ENCODE measurements at regions not wholly inside any gene's neighbourhood (a gene's known extent, or its start where the extent isn't known, plus 50 kb on each side); places are given as distances from the start of the nearest gene placed in this dataset.
"Not testable (repeated sequence)": the region's sequence is repeated elsewhere in the genome, so short reads cannot be mapped to it uniquely, and the experiment has no call there.

DNA sequence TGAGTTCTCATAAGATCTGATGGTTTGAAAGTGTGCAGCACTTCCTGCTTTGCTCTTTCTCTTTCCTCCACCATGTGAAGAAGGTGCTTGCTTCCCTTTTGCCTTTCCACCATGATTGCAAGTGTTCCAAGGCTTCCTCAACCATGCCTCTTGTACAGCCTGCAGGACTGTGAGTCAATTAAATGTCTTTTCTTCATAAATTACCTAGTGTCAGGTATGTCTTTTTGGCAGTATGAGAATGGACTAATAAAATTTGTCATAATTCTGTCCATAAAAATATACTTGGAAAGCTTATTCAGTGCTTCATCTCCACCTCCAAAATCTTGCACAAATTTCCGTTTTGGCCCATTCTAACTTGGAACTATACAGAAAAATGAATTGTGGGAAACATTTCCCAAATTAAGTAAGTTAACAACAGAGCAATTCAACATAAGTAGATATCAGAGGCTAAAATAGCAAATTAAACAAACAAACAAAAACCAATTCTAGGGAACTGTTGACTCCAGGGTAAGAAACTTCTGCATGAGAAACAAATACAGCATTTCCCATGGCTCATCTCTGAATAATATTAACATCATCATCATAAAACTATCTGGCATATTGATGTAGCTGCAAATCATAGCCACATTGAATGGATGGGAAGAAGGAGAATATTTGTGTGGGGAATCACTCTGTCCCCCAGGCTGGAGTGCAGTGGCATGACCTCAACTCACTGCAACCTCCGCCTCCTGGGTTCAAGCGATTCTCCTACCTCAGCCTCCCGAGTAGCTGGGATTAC, 459.5 kb upstream of the FAR2 start:
- no peak for DNase-seq (ENCODE audit: extremely low read depth, low read depth)

GRCh38 chr12:28693565-28694219, 455.4 kb upstream of the FAR2 start:
- no peak for DNase-seq (ENCODE audit: extremely low read depth, low read depth)

GRCh38 chr12:28698553-28698952, 450.5 kb upstream of the FAR2 start:
- no peak for DNase-seq (ENCODE audit: extremely low read depth, low read depth)

- DNase-seq (ENCODE audit: extremely low read depth, low read depth): no peak
Observed at GRCh38 chr12:28699029-28699428, 450.0 kb upstream of the FAR2 start.

- DNase-seq (ENCODE audit: extremely low read depth, low read depth): no peak
Observed at GRCh38 chr12:28700161-28700560, 448.9 kb upstream of the FAR2 start.

- no peak for DNase-seq (ENCODE audit: extremely low read depth, low read depth)
Observed at GRCh38 chr12:28704477-28705169, 444.5 kb upstream of the FAR2 start.

DNA sequence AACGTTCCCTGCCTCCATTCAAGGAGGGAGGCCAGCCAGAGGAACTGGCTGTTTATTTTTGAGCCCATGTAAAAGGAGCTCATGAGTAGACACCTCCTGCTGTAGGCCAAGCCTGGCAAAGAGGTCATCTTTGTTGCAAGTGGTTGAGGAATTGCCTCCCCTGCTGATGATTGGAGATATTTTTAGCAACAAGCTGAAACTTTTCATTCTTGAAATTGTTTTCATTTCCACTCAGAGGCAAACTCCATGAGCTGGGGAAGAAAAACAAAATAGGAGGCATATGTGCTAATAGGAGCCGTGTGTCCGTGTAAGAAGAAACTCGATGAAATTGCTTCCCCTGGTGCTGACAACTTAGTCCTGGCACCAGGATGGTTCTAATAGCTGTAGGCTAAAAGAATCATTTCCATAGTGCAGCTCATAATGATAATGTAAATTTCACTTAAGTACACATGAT, 440.1 kb upstream of the FAR2 start:
- DNase-seq (ENCODE audit: extremely low read depth, low read depth): peak; percentile 21

- DNase-seq (ENCODE audit: extremely low read depth, low read depth): no peak
Observed at GRCh38 chr12:28709986-28710685, 438.9 kb upstream of the FAR2 start.

DNA sequence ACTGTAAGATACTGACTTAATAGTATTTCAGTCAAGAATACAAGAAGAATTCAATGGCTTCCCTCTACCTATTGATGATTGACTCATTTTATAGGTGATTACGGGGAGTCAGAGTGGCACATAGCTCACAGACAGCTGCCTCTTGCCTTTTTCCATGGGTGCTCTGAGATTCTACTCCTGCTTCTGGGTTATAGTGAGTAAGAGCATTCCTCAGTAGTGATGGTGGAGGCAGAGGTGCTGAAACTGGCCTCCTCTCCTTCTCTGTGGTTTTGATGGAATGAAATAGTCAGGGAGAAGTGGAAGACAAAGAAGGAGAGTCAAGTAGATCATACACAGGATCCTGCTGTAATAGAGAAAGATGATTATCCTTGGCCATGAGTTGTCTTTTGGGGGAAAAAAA, 438.2 kb upstream of the FAR2 start:
- no peak for DNase-seq (ENCODE audit: extremely low read depth, low read depth)

- no peak for DNase-seq (ENCODE audit: extremely low read depth, low read depth)
Observed at GRCh38 chr12:28711421-28711820, 437.7 kb upstream of the FAR2 start.

DNA sequence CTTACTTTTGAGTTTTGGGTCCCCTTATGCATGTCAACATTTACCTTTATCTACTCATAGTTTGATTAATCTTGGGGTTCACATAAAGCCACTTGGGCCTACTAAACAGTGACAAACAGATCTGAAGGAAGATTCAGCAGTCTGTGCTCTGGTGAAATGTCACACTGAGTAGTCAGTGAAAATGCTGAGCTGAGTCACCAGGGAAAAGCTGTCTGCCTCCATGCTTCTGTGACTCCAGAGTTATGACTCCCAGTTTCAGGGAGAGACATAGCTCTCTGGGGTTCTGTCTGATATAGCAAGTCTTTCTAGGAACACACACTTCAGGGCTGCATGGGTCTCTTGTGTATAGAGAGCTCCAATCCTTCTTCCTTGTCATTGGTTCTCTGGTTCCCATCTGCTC, 406.3 kb upstream of the FAR2 start:
- DNase-seq (ENCODE audit: extremely low read depth, low read depth): no peak

- DNase-seq (ENCODE audit: extremely low read depth, low read depth): no peak
Observed at GRCh38 chr12:28746734-28747325, 402.2 kb upstream of the FAR2 start.

DNA sequence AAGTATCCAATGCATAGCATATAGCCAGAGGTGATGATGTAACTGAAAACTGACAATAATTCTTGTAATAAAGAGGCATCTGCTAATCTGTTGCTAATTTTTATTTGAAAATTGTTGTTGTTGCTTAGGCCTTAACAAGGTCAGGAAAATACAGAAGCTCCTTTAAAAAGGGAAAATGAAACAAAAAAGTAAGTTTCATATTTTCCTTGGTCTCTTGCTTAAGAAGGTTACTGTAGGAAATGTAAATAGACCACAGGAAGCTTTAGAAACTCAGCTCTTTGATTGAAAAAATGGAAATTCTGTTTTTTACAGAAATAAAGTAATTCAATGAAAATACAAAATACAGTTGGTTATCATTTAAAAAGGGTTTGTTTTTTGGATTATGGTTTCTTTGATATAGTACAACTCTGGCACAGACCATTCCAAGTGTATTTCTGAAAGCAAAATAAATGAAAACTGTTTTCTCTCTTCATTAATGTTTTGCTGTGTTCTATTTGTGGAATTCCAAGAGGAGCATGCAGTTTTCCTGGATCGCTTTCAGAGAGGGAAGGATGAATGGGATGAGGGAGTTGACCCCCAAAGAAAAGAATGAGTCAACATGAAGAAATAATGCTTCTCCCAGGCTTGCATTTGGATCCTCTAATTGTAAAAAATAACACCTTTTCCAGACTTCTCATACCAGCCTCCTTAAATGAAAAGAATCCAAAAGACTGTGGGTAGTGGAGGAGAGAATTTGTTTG, 398.0 kb upstream of the FAR2 start:
- DNase-seq (ENCODE audit: extremely low read depth, low read depth): no peak

DNA sequence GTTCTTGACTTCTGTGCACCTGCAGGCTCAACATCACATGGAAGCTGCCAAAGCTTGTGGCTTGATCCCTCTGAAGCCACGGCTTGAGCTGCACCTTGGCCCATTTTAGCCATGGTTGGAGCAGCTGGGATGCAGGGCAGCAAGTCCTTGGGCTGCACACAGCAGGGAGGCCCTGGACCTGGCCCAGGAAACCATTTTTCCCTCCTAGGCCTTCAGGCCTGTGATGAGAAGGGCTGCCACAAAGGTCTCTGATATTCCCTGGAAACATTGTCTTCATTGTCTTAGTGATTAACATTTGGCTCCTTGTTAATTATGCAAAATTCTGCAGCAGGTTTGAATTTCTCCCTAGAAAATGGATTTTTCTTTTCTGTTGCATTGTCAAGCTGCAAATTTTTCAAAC, 394.1 kb upstream of the FAR2 start:
- no peak for DNase-seq (ENCODE audit: extremely low read depth, low read depth)

- DNase-seq (ENCODE audit: extremely low read depth, low read depth): peak; percentile 52
Observed at GRCh38 chr12:28759333-28759732, 389.7 kb upstream of the FAR2 start.

- peak; percentile 18 for DNase-seq (ENCODE audit: extremely low read depth, low read depth)
Observed at GRCh38 chr12:28760040-28760903, 388.8 kb upstream of the FAR2 start.

GRCh38 chr12:28761897-28762296, 387.2 kb upstream of the FAR2 start:
- not testable (repeated sequence) for DNase-seq (ENCODE audit: extremely low read depth, low read depth)

GRCh38 chr12:28766398-28766797, 382.7 kb upstream of the FAR2 start:
- no peak for DNase-seq (ENCODE audit: extremely low read depth, low read depth)

- no peak for DNase-seq (ENCODE audit: extremely low read depth, low read depth)
Observed at GRCh38 chr12:28767836-28768348, 381.2 kb upstream of the FAR2 start.
